SK-N-DZ (cell line): ENCODE measurements at regions not wholly inside any gene's neighbourhood (a gene's known extent, or its start where the extent isn't known, plus 50 kb on each side); places are given as distances from the start of the nearest gene placed in this dataset.
"Not testable (repeated sequence)": the region's sequence is repeated elsewhere in the genome, so short reads cannot be mapped to it uniquely, and the experiment has no call there.

Source experiments
- DNase-seq: peaks from one replicate; pipeline ENCODE4 v3.0.0-alpha.2; 2015; ENCODE audit warnings: low spot score

DNA sequence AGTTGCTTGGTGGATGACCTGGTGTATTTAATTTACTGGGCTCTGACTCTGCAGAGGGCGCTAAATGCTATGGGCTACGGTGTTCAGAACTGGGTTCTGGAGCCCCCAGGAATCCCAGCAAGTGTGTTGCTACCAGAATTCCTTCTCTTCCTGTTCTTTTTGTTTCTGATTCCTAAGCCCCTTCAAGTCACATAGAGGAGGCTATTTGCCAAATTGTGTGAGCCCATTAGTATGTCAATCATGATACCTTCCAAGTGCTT lies 358.2 kb upstream of the SPRED2 start:
- no peak for DNase-seq

DNA sequence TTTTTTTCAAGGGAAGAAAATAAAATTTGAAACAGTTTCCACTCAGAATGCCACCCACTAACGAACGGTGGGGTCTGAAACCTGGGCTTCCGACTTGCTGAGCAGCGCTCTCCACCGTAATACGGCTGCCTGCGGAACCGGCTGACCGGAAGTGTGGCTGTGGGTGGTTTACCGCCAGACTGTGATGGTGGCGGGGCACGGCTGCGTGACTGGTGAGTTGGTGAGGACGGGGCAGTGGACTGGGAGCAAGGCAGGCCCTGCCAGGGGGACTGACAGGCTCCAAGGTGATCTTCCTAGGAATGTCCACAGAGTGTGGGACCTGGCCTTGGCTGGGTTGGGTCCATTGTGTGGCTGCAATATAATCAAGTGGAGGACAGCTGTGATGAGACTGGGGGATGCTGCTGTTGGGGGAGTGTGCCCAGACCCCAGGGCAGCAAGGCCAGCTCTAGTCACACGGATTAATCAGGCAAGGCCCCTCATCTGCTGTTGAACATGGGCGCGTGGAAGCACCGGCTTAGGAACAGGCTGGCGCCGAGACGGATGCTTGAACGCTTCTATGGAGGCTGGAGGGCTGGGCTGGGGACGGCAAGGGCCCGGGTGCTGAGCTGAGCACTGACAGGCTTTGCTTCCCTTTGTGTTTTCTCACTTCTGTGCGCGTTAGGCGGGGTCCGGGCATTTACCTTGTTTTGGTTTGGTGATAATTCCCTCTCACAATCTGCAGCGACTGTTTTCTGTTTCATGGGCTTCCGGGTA lies 357.7 kb upstream of the SPRED2 start:
- DNase-seq = no peak

DNA sequence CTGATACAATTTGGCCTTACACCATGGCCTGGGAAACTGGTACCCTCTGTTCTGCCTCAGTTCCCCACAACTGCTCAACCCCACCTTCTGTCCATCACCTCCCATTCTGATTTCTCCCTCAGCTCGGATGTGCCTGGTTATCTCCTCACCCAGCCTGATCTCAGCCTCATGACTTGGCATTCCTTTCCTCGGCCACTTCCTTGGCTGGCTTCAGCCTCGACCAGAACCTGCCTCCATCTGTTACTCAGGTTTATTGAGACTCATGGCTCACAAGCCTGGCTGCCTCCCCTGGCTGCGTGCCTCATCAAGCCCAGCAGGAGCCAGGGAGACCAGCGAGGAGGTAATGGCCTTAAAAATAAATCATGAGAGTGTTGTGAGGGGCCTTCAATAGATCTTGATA lies 356.2 kb upstream of the SPRED2 start:
- no peak for DNase-seq

DNA sequence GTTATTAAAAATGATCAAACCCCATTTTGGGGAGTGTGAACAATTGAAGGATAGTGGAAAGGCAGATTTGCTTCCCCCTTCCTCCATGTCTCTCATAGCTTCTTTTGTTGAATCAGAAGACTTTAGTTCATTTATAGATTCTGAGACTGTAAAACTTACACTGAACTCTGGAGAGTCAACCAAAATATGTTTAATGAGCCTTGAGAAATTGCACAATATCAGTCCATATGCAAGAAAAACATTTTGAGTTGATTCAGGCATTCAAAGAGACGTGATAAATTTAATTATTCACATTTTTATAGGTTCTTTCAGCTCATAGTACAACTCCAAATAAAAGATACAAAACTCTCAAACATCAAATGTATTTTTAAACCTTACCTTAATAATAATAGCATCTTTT lies 354.4 kb upstream of the SPRED2 start:
- no peak for DNase-seq

DNA sequence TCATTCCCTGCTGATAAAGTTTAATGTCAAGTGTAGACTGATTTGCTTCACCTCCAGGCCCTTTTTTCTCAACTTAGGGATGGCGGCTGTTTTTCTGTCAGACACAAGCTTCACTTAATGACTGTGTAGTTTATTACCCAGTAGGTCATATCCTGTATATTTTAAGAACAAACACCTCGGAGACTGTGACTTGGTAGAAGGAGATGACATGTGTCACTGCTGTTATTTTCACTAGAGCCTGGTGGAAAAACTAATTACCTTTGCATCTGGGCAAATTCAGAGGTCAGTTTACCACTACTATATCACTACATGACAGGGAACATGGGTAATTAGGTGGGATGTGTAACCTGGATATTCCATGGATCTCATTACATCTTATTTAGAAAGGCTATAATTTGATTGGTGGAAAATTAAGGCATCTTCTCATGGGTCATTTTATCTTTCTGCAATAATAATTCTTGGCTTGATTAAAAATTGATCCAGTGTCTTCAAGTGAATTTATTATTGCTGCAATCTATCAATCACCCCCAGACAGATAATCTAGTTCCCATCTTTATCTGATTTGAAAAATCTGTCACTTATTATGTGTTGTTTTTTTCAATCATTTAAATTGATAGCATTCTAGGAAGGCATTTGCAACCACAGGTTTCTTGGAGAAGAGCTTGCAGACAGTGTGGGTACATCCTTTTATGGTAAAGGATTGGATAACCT lies 353.8 kb upstream of the SPRED2 start:
- peak; percentile 77 for DNase-seq

GRCh38 chr2:65782996-65783650 lies 350.7 kb upstream of the SPRED2 start:
- no peak for DNase-seq

GRCh38 chr2:65782186-65782585 lies 349.8 kb upstream of the SPRED2 start:
- no peak for DNase-seq

DNA sequence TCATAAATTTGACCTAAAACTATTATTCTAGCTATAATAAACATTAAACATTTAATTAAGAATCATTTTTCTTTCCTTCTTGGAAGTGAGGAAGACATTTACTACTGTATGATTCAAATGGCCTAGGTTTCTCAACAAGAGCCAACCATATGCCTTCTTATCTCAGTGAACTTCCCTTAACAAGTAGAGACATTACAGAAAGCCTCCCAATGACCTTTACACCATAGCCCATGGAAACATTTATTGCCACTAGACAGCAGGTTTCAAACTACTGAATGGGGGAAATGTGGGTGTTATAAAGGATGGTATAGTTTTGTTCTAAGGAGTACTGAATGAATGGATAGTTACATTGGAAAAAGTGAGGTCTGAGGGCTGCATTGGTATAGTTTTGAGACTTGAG lies 349.4 kb upstream of the SPRED2 start:
- DNase-seq = no peak

- DNase-seq = no peak
Observed at GRCh38 chr2:65779021-65779420, 346.6 kb upstream of the SPRED2 start.

GRCh38 chr2:65778137-65778536 lies 345.7 kb upstream of the SPRED2 start:
- no peak for DNase-seq

- DNase-seq = no peak
Observed at GRCh38 chr2:65775839-65776238, 343.4 kb upstream of the SPRED2 start.

GRCh38 chr2:65767946-65768345 lies 335.5 kb upstream of the SPRED2 start:
- no peak for DNase-seq

DNA sequence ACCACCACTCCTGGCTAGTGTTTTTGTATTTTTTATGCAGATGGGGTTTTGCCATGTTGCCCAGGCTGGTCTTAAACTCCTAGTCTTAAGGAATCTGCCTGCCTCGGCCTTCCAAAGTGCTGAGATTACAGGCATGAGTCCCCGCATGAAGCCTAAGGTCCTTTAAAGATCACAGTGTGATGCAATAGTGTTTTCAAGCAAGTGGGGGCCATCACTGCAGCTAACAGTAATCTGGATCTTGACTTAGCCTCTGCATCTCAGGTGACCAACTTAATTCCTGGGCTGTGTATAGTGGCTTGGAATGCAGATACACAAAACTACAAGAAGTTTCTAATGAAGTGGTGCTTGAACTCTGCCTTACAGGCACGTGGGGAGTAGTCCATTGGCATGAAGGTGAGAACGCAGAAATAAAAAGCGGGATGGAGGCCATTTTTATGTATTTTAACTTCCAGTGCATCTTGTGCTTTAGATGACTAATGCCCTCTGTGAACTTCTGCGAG lies 334.4 kb upstream of the SPRED2 start:
- no peak for DNase-seq

GRCh38 chr2:65765376-65765775 lies 333.0 kb upstream of the SPRED2 start:
- DNase-seq = no peak

DNA sequence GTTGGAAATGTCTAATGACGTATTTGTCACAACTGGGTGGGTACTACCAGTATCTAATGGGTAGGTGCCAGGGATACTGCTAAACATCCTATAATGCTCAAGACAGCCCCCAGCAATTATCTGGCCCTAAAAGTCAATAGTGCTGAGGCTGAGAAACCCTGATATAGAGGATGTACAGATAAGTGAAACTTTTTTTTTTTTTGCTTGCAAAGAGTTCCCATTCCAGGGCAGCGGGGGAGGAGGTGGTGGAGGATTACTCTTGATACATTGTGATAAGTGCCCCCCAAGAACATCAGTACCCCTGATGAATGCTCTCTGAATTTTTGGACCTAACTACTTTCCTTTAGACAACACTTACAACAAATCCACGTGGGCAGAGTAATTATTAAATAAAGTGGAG lies 329.7 kb upstream of the SPRED2 start:
- DNase-seq = no peak

GRCh38 chr2:65754219-65754618 lies 321.8 kb upstream of the SPRED2 start:
- no peak for DNase-seq

GRCh38 chr2:65751408-65751807 lies 319.0 kb upstream of the SPRED2 start:
- peak; percentile 68 for DNase-seq

- no peak for DNase-seq
Observed at GRCh38 chr2:65749545-65749944, 317.1 kb upstream of the SPRED2 start.

GRCh38 chr2:65747875-65748274 lies 315.5 kb upstream of the SPRED2 start:
- DNase-seq = not testable (repeated sequence)

- DNase-seq = no peak
Observed at GRCh38 chr2:65746931-65747675, 314.7 kb upstream of the SPRED2 start.

DNA sequence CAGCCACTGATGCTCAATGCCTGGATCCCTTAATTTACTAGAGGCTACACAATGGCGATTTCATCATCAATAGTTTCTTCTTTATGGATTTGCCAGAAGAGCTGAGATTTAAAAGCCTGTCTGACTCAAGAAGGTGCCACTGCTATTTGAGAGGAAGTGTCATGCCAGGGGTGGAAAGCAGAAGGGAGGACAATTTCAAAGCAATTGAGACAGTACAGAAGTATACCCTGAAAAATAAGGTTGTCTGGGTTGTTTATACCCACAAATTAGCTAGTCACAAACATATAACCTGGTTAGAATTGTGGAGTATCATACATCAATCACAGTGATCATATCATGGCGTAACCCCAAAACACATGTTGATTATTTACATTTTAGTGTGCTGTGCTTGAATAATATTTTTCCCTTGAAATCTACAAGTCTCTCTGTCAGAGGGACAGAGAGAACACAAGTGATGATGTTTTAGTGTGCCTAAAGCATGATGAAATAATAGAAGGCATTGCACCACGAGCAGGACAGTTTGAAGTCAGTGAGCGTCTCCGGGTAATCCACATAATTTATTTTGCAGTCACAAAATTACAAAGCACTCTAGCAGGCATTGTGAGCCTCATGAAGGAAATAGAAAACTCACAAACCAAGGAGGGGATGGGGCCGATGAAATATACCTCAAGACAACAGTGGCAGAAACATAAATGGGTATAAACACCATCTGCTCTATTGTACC lies 312.2 kb upstream of the SPRED2 start:
- DNase-seq = no peak
